GM12878 (cell line): ENCODE measurements at regions not wholly inside any gene's neighbourhood (a gene's known extent, or its start where the extent isn't known, plus 50 kb on each side); places are given as distances from the start of the nearest gene placed in this dataset.
"Not testable (repeated sequence)": the region's sequence is repeated elsewhere in the genome, so short reads cannot be mapped to it uniquely, and the experiment has no call there.

Source experiments
- ATAC-seq: fragments of 200-7000 bp; cut with Tn5 transposase; 3 replicates; pipeline ENCODE4 v1.9.1; 2020; ENCODE audit warnings: mild to moderate bottlenecking, moderate library complexity
- BruUV-seq: library from RNA; stranded (reverse); fragments of 400-500 nt; replicated peaks from 2 replicates; lab custom pipeline; 2021; lab: Mats Ljungman, UMichigan
- CTCF ChIA-PET: fragments of 300-600 bp; sonication (Branson Sonifier 250); formaldehyde crosslinking; extraction: SDS; loops from one replicate; lab custom pipeline; 2021; ENCODE audit warnings: inconsistent platforms; lab: Yijun Ruan, JAX
- POLR2A ChIA-PET: fragments of 350-600 bp; formaldehyde crosslinking; extraction: SDS; loops from one replicate; lab custom pipeline; 2021; ENCODE audit warnings: inconsistent platforms; lab: Charles Lee
- RAD21 ChIA-PET: fragments of 300-600 bp; sonication (Branson Sonifier 250); formaldehyde crosslinking; loops from one replicate; lab custom pipeline; 2023; ENCODE audit warnings: antibody characterized with exemption; ENCODE audit not compliant: unreplicated experiment; lab: Charles Lee
- SMC1A ChIA-PET: fragments of 300-600 bp; sonication (Branson Sonifier 250); formaldehyde crosslinking; loops from one replicate; lab custom pipeline; 2023; ENCODE audit not compliant: unreplicated experiment, uncharacterized antibody; lab: Charles Lee
- DNase-seq: peaks from one replicate; pipeline ENCODE4 v3.0.0-alpha.2; 2011; ENCODE audit warnings: low read depth, low spot score
- FAIRE-seq: peaks from 3 replicates; lab custom pipeline; 2011; peaks lifted over from hg19 to GRCh38; lab: Jason Lieb, UNC
- H2AFZ ChIP-seq: 2 replicates; pipeline ENCODE4 v1.6.0; 2011; ENCODE audit warnings: low read depth, low read length, control low read depth; ENCODE audit not compliant: control insufficient read depth
- H3K27ac ChIP-seq: 2 replicates; pipeline ENCODE4 v1.5.1; 2011; ENCODE audit warnings: control low read depth; ENCODE audit not compliant: control insufficient read depth, insufficient read depth
- H3K27me3 ChIP-seq, 2 experiments: replicated peaks in 1 of 2; 2 replicates each; pipeline versions ENCODE4 v1.6.0 to v1.6.1; 2011; ENCODE audit warnings: low read length in 1 of 2; ENCODE audit not compliant: control insufficient read depth in 2 of 2, insufficient read depth in 2 of 2
- H3K36me3 ChIP-seq, 2 experiments: 2 replicates each; pipeline ENCODE4 v1.5.1; 2011; ENCODE audit warnings: low read length in 1 of 2; ENCODE audit not compliant: control insufficient read depth in 2 of 2, insufficient read depth in 2 of 2
- H3K4me1 ChIP-seq: 2 replicates; pipeline ENCODE4 v1.6.1; 2011; ENCODE audit warnings: mild to moderate bottlenecking, low read length, moderate library complexity, mixed read lengths; ENCODE audit not compliant: control insufficient read depth, insufficient read depth
- H3K4me2 ChIP-seq: 2 replicates; pipeline ENCODE4 v1.6.0; 2011; ENCODE audit warnings: control low read depth; ENCODE audit not compliant: control insufficient read depth, insufficient read depth
- H3K4me3 ChIP-seq: fragments of 200-600 bp; sonication (generic); 2 replicates; pipeline ENCODE4 v1.5.1; 2016
- H3K79me2 ChIP-seq: 2 replicates; pipeline ENCODE4 v1.6.0; 2011; ENCODE audit warnings: low read length; ENCODE audit not compliant: control insufficient read depth, insufficient read depth
- H3K9ac ChIP-seq: 2 replicates; pipeline ENCODE4 v1.8.0; 2011; ENCODE audit warnings: low read length, control low read depth, mixed read lengths; ENCODE audit not compliant: control insufficient read depth, insufficient read depth
- H3K9me3 ChIP-seq: replicated peaks from 3 replicates; pipeline ENCODE4 v1.5.1; 2011; ENCODE audit warnings: mild to moderate bottlenecking, low read length; ENCODE audit not compliant: control insufficient read depth, insufficient read depth
- H4K20me1 ChIP-seq: 2 replicates; pipeline ENCODE4 v1.6.0; 2011; ENCODE audit not compliant: control insufficient read depth, insufficient read depth
- CHD4 ChIP-seq: fragments of 200-600 bp; sonication (generic); IDR thresholded peaks from 2 replicates; pipeline ENCODE4 v1.6.1; 2016; ENCODE audit warnings: mild to moderate bottlenecking
- HCFC1 ChIP-seq: fragments of 150-350 bp; IDR thresholded peaks from 2 replicates; pipeline ENCODE4 v1.6.1; 2014; ENCODE audit warnings: low read length
- WGBS: methylation state at CpG from one replicate; pipeline ENCODE4 v1.1.6; 2016; ENCODE audit warnings: low lambda C conversion rate; ENCODE audit not compliant: insufficient replicate concordance, insufficient coverage; ENCODE audit errors: missing lambda C conversion rate; 5-methylcytosine and 5-hydroxymethylcytosine counted together
- in situ Hi-C: fragments of 300-500 bp; cut with MboI; formaldehyde crosslinking; loops from 9 replicates; pipeline ENCODE4 v1.14.3; 2018; ENCODE audit warnings: mixed read lengths
- intact Hi-C: fragments of 100-400 bp; cut with micrococcal nuclease; formaldehyde crosslinking; loops from one replicate; pipeline ENCODE4 v1.14.2; 2022; ENCODE audit not compliant: unreplicated experiment
- TF ChIP-seq, protein P1 (sequence below): IDR thresholded peaks from 2 replicates; pipeline ENCODE4 v1.6.1; 2011; ENCODE audit warnings: low read depth, low read length, improper control_type of control experiment, borderline replicate concordance

DNA sequence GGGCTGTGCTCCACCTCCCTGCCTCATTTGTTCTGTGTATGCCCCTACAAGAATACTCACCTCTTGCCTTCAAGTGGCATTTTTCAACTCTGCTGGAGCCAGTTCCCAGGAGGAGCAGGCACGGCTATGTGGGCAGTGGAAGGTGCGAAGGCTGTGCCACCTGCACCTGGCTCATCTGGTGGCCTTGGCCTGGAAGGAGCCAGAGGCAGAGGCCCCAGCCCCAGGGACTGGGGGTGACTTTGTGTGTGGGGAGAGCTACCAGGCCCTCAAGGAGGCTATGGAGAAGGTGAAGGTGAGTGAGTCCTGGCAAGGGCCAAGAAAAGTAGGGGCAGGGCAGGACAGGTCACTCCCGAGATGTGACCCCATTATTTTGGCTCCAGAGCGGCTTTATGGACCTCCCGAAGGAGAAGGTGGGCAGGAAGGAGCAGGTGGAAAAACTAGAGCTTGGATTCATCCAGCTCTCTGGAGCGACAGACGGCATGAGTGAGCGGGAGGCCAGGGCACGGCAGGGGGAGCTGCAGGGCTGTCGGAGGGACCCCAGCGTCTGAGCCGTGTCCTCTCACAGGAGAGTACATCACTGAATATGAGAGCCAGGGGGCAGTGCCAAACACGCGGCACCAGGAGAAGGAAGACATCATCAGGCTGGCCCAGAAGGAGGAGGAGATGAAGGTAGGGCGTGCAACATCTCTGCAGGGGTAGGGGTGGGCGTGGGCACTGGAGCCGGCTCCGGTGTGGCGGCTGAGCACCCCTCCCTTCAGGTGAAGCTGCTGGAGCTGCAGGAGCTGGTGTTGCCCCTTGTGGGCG lies 57.3 kb upstream of the UBE2Q2 start (continued):
- TF ChIP-seq, protein P1, sequence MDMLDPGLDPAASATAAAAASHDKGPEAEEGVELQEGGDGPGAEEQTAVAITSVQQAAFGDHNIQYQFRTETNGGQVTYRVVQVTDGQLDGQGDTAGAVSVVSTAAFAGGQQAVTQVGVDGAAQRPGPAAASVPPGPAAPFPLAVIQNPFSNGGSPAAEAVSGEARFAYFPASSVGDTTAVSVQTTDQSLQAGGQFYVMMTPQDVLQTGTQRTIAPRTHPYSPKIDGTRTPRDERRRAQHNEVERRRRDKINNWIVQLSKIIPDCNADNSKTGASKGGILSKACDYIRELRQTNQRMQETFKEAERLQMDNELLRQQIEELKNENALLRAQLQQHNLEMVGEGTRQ: no peak
- TF ChIP-seq HCFC1 (no peak), CHD4 (no peak)

DNA sequence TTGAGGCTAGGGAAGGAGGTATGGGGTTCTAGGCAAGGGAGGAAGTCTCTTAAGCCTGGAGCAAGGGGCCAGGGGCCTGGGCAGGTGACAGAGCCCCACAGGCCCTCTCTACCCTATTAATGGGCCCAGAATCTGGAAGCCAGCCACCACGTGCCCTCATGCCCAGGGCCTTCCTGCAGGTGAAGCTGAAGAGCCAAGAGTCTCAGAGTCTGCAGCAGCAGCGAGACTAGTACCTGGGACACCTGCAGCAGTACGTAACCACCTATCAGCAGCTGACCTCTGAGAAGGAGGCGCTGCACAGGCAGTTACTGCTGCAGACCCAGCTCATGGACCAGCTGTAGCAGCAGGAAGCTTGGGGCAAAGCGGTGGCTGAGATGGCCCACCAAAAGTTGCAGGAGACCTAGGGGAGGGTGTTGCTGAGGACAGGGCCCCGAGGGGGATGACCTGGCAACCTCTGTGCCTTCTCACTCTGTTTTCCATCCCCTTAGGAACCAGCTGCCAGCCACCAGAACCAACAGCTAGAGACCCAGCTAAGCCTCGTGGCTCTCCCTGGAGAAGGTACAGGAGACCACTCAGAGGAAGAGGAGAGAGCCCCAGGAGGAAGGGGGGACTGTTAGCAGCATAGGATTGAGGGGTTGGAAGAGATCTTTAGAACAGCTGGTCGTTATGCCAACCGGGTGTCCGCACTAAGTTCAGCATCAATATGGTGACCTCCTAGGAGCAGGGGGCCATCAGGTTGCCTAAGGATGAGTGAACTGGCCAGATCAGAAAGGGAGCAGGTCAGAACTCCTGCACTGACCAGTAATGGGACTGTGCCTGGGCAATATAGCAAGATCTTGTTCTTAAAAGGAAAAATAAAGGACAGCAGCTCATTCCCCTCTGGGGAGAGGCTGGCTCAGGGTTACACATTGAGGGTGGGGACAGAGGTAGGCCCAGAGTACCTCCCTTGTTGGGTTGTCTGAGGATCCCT lies 58.5 kb upstream of the UBE2Q2 start:
- H3K27ac ChIP-seq, H3K4me1 ChIP-seq, H3K79me2 ChIP-seq, FAIRE-seq, intact Hi-C loops, H3K9ac ChIP-seq, SMC1A ChIA-PET, DNase-seq, H3K4me2 ChIP-seq, H3K4me3 ChIP-seq, CTCF ChIA-PET, ATAC-seq, POLR2A ChIA-PET, RAD21 ChIA-PET, H4K20me1 ChIP-seq, H3K36me3 ChIP-seq, H3K9me3 ChIP-seq, in situ Hi-C loops, H3K27me3 ChIP-seq, H2AFZ ChIP-seq, BruUV-seq: not testable (repeated sequence)
- whole genome bisulfite sequencing: 30% methylated on average over 7 of the region's 10 CpGs

DNA sequence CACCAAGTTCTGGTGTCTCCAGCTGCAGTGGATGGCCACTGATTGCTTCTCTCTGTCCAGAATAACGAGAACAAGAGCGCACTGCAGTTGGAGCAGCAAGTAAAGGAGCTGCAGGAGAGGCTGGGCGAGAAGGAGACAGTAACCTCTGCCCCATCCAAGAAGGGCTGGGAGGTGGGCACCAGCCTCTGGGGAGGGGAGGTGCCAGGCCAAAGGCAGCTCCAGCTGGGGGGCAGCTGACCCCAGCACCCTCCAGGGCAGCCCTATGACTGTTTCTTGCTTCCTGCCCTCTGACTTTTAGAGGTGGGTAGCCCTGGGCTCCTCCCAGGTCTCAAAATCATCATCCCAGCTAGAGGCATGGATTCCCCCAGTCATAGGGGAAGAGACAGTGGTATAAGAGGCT lies 59.7 kb upstream of the UBE2Q2 start:
- H3K4me2 ChIP-seq, H4K20me1 ChIP-seq, H2AFZ ChIP-seq, DNase-seq, H3K27me3 ChIP-seq, H3K27ac ChIP-seq, H3K79me2 ChIP-seq, H3K4me1 ChIP-seq, intact Hi-C loops, H3K4me3 ChIP-seq, H3K9ac ChIP-seq, ATAC-seq, FAIRE-seq, in situ Hi-C loops, POLR2A ChIA-PET, BruUV-seq, H3K9me3 ChIP-seq, H3K36me3 ChIP-seq, RAD21 ChIA-PET: not testable (repeated sequence)
- SMC1A ChIA-PET: interaction anchor here (0.6 kb wide), 1 partner anchor 138 kb away, joined by 3 read pairs; no protein-coding TSS in a partner anchor
- CTCF ChIA-PET: interaction anchor here (1.1 kb wide), 1 partner anchor 356 kb away, joined by 3 read pairs; no protein-coding TSS in a partner anchor
- WGBS: 25% methylated on average over 3 of the region's 3 CpGs
